MCF 10A (cell line): ENCODE measurements at regions not wholly inside any gene's neighbourhood (a gene's known extent, or its start where the extent isn't known, plus 50 kb on each side); places are given as distances from the start of the nearest gene placed in this dataset.

Experiments
- BruUV-seq: library from RNA; stranded (reverse); fragments of 400-500 nt; replicated peaks from 2 replicates; lab custom pipeline; 2021; lab: Mats Ljungman, UMichigan
- CTCF ChIA-PET: fragments of 300-600 bp; sonication (Branson Sonifier 250); formaldehyde crosslinking; extraction: SDS; loops from one replicate; lab custom pipeline; 2021; ENCODE audit warnings: antibody characterized with exemption, inconsistent platforms; lab: Yijun Ruan, JAX
- POLR2A ChIA-PET: fragments of 300-600, 350-650 bp; sonication (Branson Sonifier 250); formaldehyde crosslinking; extraction: SDS; loops from one replicate; lab custom pipeline; 2020; ENCODE audit warnings: antibody characterized with exemption, inconsistent platforms; lab: Yijun Ruan, JAX
- DNase-seq: peaks from one replicate; pipeline ENCODE4 v3.0.0-alpha.2; 2018; ENCODE audit not compliant: unreplicated experiment
- H3K27ac Mint-ChIP-seq: one replicate; pipeline ENCODE4 v1.8.0; 2022; ENCODE audit warnings: mild to moderate bottlenecking, low read depth, mixed read lengths; ENCODE audit not compliant: unreplicated experiment
- H3K27me3 Mint-ChIP-seq: one replicate; pipeline ENCODE4 v1.8.0; 2022; ENCODE audit warnings: mixed read lengths; ENCODE audit not compliant: insufficient read depth, unreplicated experiment
- H3K36me3 Mint-ChIP-seq: one replicate; pipeline ENCODE4 v1.8.0; 2022; ENCODE audit warnings: mild to moderate bottlenecking, moderate library complexity, mixed read lengths; ENCODE audit not compliant: insufficient read depth, unreplicated experiment
- H3K4me1 Mint-ChIP-seq: one replicate; pipeline ENCODE4 v1.8.0; 2022; ENCODE audit warnings: mixed read lengths; ENCODE audit not compliant: insufficient read depth, unreplicated experiment
- H3K4me3 Mint-ChIP-seq: one replicate; pipeline ENCODE4 v1.8.0; 2022; ENCODE audit warnings: mild to moderate bottlenecking, moderate library complexity, mixed read lengths; ENCODE audit not compliant: unreplicated experiment
- H3K9me3 Mint-ChIP-seq: one replicate; pipeline ENCODE4 v1.8.0; 2022; ENCODE audit warnings: mixed read lengths; ENCODE audit not compliant: unreplicated experiment
- intact Hi-C: fragments of 100-400 bp; cut with micrococcal nuclease; formaldehyde crosslinking; loops from 2 replicates; pipeline ENCODE4 v1.14.1; 2022
- TF ChIP-seq, protein P1 (sequence below): fragments of 200-600 bp; IDR thresholded peaks from one replicate; pipeline ENCODE4 v1.8.0; 2022; ENCODE audit warnings: antibody characterized with exemption, mild to moderate bottlenecking; ENCODE audit not compliant: unreplicated experiment

DNA sequence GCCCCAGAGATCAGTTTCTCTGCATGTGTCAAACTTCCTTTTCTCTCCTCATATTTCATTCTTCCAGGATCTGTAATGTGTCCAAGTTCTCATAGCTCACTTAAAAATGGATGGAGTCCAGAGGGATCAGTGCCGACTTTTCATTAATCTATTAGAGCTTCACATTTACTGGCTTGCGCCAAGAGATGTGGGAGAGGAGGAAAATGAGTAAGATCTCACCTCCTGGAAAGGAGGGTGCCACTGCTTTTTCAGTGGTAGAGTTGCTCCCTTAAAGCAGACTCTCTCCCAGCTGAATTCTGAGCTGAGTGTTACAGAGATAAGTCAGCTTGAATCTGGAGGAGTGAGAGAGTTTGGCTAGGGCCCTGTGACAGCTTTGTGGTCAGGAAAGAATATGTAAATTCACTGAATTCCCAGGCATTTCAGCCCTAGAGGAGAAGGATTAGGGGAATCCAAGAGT, 175.9 kb downstream of the SOX4 start:
- TF ChIP-seq, protein P1, sequence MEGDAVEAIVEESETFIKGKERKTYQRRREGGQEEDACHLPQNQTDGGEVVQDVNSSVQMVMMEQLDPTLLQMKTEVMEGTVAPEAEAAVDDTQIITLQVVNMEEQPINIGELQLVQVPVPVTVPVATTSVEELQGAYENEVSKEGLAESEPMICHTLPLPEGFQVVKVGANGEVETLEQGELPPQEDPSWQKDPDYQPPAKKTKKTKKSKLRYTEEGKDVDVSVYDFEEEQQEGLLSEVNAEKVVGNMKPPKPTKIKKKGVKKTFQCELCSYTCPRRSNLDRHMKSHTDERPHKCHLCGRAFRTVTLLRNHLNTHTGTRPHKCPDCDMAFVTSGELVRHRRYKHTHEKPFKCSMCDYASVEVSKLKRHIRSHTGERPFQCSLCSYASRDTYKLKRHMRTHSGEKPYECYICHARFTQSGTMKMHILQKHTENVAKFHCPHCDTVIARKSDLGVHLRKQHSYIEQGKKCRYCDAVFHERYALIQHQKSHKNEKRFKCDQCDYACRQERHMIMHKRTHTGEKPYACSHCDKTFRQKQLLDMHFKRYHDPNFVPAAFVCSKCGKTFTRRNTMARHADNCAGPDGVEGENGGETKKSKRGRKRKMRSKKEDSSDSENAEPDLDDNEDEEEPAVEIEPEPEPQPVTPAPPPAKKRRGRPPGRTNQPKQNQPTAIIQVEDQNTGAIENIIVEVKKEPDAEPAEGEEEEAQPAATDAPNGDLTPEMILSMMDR = no peak
- peak; percentile 78 for DNase-seq
- Mint-ChIP-seq H3K4me3 (peak overlapping the region; percentile 4), H3K9me3 (no peaks in the 10 kb centered on the region), H3K27ac (peak overlapping the region; percentile 53), H3K36me3 (no peaks in the 10 kb centered on the region), H3K27me3 (no peaks in the 10 kb centered on the region), H3K4me1 (peaks cover 23% of the 10 kb centered on the region)
- BruUV-seq = no TSS peak
- CTCF ChIA-PET = interaction anchor here (0.6 to 1.2 kb wide), 7 partner anchors 11 to 534 kb away, joined by 3 to 6 read pairs (median 3); no protein-coding TSS in a partner anchor
- POLR2A ChIA-PET = interaction anchor here (0.6 to 1.4 kb wide), 6 partner anchors 9 to 298 kb away, joined by 3 to 6 read pairs (median 3); no protein-coding TSS in a partner anchor
- intact Hi-C loops = loop anchor here (5.0 kb wide), 1 partner anchor 172 kb away; no protein-coding TSS in a partner anchor

DNA sequence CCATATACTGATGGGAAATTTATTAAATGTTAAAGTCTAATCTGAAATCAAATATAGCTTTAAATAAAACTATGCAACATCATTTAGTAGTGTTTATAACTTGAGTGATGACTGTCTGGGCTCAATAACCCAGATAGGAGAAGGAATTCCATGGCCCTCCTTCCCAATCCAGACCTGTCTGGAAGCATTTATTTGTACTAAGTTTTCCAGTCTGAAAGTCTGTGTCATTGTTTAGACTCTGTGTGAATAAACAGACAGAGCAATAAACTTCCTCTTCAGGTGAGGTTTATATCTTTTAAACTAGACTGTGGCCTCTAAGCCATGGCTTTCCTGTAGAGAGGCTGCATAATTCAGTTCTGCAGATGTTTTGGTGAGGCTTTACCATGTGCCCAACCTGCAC, 176.4 kb downstream of the SOX4 start:
- Mint-ChIP-seq H3K9me3 (no peaks in the 10 kb centered on the region), H3K4me3 (no peak overlapping the region), H3K36me3 (no peaks in the 10 kb centered on the region), H3K27ac (no peak overlapping the region), H3K27me3 (no peaks in the 10 kb centered on the region), H3K4me1 (peaks cover 23% of the 10 kb centered on the region)
- no TSS peak for BruUV-seq
- TF ChIP-seq, protein P1 = no peak
- POLR2A ChIA-PET = interaction anchor here (0.6 to 1.4 kb wide), 4 partner anchors 16 to 165 kb away, joined by 3 to 6 read pairs (median 3); no protein-coding TSS in a partner anchor
- CTCF ChIA-PET = interaction anchor here (0.6 to 1.2 kb wide), 3 partner anchors 11 to 64 kb away, joined by 3 to 6 read pairs (median 3); no protein-coding TSS in a partner anchor
- DNase-seq = no peak
- intact Hi-C loops = loop anchor here (5.0 kb wide), 1 partner anchor 173 kb away; no protein-coding TSS in a partner anchor

DNA sequence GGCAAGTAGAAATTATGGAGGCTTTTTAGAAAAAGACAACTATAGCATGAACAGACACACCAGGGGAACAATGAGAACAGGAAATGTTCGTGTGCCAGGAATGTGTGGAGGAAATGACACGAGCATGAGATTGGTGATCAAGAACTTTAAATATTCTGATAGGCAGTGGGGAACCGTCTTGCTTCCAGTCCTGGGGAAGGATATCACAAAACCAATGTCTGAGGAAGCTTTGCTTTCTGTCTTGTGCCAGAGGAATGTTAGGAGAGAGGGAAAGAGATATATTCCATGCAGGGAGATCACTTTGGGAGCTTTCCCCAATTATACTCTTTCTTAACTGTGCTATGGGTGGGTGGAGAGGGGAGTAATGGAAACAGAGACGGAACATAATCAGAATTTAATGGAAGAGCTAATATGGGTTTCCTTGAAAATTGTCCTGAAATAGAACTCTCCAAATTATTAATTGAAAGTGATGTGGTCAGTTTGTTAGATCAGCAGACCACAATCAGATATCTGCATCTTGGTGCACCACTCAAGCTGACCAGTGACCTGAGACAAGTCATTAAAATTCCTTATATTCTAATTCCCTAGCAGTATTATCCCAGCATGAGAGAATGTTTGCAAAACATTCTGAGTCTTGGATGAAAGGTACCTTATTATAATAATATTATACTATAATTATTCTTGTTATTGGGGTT, 178.2 kb downstream of the SOX4 start:
- no peaks in the 10 kb centered on the region for H3K36me3 Mint-ChIP-seq
- no TSS peak for BruUV-seq
- no peak overlapping the region for H3K4me3 Mint-ChIP-seq
- TF ChIP-seq, protein P1 = no peak
- ChIA-PET CTCF (no interaction called here), POLR2A (interaction anchor here (1.2 kb wide), 1 partner anchor 8 kb away, joined by 4 read pairs; no protein-coding TSS in a partner anchor)
- DNase-seq = no peak
- H3K9me3 Mint-ChIP-seq = no peaks in the 10 kb centered on the region
- intact Hi-C loops = no loop called here
- no peaks in the 10 kb centered on the region for H3K27me3 Mint-ChIP-seq
- peaks cover 23% of the 10 kb centered on the region for H3K4me1 Mint-ChIP-seq
- H3K27ac Mint-ChIP-seq = no peak overlapping the region

DNA sequence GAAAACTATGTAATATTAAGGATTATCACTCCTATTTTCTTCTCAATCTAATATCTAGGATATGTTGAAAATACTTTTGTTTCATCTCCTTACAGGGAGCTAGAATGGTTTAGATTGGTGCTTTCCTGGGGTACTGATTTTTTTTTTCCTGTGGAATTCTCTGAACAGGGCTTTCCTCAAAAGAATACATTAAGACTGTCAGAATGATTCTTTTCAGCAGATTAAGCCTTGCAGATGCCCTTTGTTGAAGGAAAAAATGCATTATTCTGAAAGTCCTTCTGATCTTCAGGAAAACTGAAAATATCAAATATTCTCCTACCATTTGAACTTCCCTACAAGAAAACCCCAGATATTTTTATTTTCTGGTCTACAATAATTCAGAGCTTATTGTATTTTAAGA, 178.9 kb downstream of the SOX4 start:
- DNase-seq = no peak
- Mint-ChIP-seq H3K27ac (no peak overlapping the region), H3K27me3 (no peaks in the 10 kb centered on the region), H3K4me3 (no peak overlapping the region), H3K9me3 (no peaks in the 10 kb centered on the region), H3K36me3 (no peaks in the 10 kb centered on the region), H3K4me1 (peaks cover 23% of the 10 kb centered on the region)
- BruUV-seq = no TSS peak
- intact Hi-C loops = no loop called here
- CTCF ChIA-PET = interaction anchor here (0.6 kb wide), 2 partner anchors 894 to 1673 kb away, joined by 3 read pairs; no protein-coding TSS in a partner anchor
- POLR2A ChIA-PET = no interaction called here
- TF ChIP-seq, protein P1 = no peak
